DOHH2 (cell line): ENCODE measurements at regions not wholly inside any gene's neighbourhood (a gene's known extent, or its start where the extent isn't known, plus 50 kb on each side); places are given as distances from the start of the nearest gene placed in this dataset.

Source experiments
- H3F3A ChIP-seq: fragments of 200-600 bp; sonication (generic), shearing (Covaris generic); 2 replicates; pipeline ENCODE4 v1.6.0; 2016; ENCODE audit warnings: antibody characterized with exemption, mild to moderate bottlenecking; ENCODE audit not compliant: control insufficient read depth, insufficient read depth
- H3K27ac ChIP-seq: fragments of 200-600 bp; sonication (generic); 2 replicates; pipeline ENCODE4 v1.5.1; 2014; ENCODE audit warnings: low read depth, mild to moderate bottlenecking, low read length, moderate library complexity
- H3K27me3 ChIP-seq: fragments of 200-600 bp; sonication (generic); 2 replicates; pipeline ENCODE4 v1.6.1; 2014; ENCODE audit warnings: mild to moderate bottlenecking, low read length, mixed read lengths; ENCODE audit not compliant: control insufficient read depth
- H3K36me3 ChIP-seq: fragments of 200-600 bp; sonication (generic); 2 replicates; pipeline ENCODE4 v1.6.1; 2014; ENCODE audit warnings: mild to moderate bottlenecking, low read length, moderate library complexity, mixed read lengths; ENCODE audit not compliant: control insufficient read depth
- H3K4me1 ChIP-seq: fragments of 200-600 bp; sonication (generic); 2 replicates; pipeline ENCODE4 v1.6.1; 2014; ENCODE audit warnings: mild to moderate bottlenecking, low read length, mixed read lengths; ENCODE audit not compliant: control insufficient read depth
- H3K4me2 ChIP-seq: fragments of 200-600 bp; sonication (generic); 2 replicates; pipeline ENCODE4 v1.6.0; 2014; ENCODE audit warnings: mild to moderate bottlenecking, low read length, moderate library complexity
- H3K4me3 ChIP-seq: fragments of 200-600 bp; sonication (generic); 2 replicates; pipeline ENCODE4 v1.5.1; 2014; ENCODE audit warnings: mild to moderate bottlenecking, low read length, mixed read lengths
- H3K79me2 ChIP-seq: fragments of 200-600 bp; sonication (generic); 2 replicates; pipeline ENCODE4 v1.6.1; 2014; ENCODE audit warnings: mild to moderate bottlenecking, low read length, mixed read lengths; ENCODE audit not compliant: control insufficient read depth
- H3K9me2 ChIP-seq: fragments of 200-600 bp; sonication (generic); replicated peaks from 2 replicates; pipeline ENCODE4 v1.6.1; 2014; ENCODE audit warnings: mild to moderate bottlenecking, low read length, mixed read lengths; ENCODE audit not compliant: control insufficient read depth
- H3K9me3 ChIP-seq: fragments of 200-600 bp; sonication (generic); 2 replicates; pipeline ENCODE4 v1.6.1; 2014; ENCODE audit warnings: antibody characterized with exemption, low read length, mixed read lengths; ENCODE audit not compliant: control insufficient read depth, insufficient read depth
- H4K20me1 ChIP-seq: fragments of 200-600 bp; sonication (generic); 2 replicates; pipeline ENCODE4 v1.6.0; 2014; ENCODE audit warnings: low read depth, mild to moderate bottlenecking, antibody characterized with exemption, low read length, moderate library complexity; ENCODE audit not compliant: control insufficient read depth, insufficient read depth
- CTCF ChIP-seq: fragments of 200-600 bp; sonication (generic); IDR thresholded peaks from one replicate; pipeline ENCODE4 v1.5.1; 2014; ENCODE audit warnings: antibody characterized with exemption, mild to moderate bottlenecking, low read depth, low read length; ENCODE audit not compliant: poor library complexity, severe bottlenecking
- EZH2phosphoT487 ChIP-seq: fragments of 200-600 bp; sonication (generic); IDR thresholded peaks from 2 replicates; pipeline ENCODE4 v1.6.1; 2017; ENCODE audit warnings: borderline replicate concordance, mild to moderate bottlenecking, antibody characterized with exemption, low read length, moderate library complexity, mixed read lengths

DNA sequence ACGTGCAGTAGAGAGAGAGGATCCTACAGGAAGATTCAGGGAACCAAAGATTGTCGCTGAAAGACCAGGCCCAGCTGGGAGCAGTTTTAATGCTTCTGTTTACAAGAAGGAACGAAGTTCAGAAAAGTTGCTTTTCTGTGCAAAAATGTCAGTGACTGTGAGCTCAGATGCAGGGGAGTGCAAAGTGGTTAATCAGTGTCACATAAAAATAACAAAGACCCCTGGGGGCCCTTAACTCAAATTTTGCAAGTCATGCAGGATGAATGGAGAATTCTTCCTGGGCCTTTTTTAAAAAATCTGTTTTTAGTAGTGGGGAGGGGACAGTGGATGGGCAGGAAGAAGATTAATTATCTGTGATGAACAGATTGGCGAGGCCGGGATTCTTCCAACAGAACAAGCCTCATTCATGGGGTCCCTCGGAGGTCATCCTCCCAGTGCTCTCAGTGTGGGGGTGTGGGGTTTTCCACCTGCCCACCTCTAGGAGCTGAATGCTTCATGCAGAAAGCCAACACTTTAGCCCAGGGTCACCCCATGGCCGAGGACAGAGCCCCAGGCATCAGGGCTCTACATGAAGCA, 167.2 kb downstream of the UQCRFS1 start:
- Histone ChIP-seq H3K79me2 (no peaks in the 10 kb centered on the region), H4K20me1 (no peaks in the 10 kb centered on the region), H3K27me3 (no peaks in the 10 kb centered on the region), H3K36me3 (no peaks in the 10 kb centered on the region), H3K27ac (no peak overlapping the region), H3K9me2 (no peaks in the 10 kb centered on the region), H3F3A (no peaks in the 10 kb centered on the region), H3K4me1 (no peaks in the 10 kb centered on the region), H3K4me3 (no peak overlapping the region), H3K4me2 (no peak overlapping the region), H3K9me3 (peaks cover 6% of the 10 kb centered on the region; the same call in 1 of the 2 replicates)
- no peak for TF ChIP-seq CTCF
- TF ChIP-seq EZH2phosphoT487 = no peak

GRCh38 chr19:29044037-29044436, 168.9 kb downstream of the UQCRFS1 start:
- Histone ChIP-seq H3F3A (no peaks in the 10 kb centered on the region), H3K27me3 (no peaks in the 10 kb centered on the region), H3K4me2 (no peak overlapping the region), H3K9me2 (no peaks in the 10 kb centered on the region), H3K4me3 (no peak overlapping the region), H3K9me3 (peaks cover 6% of the 10 kb centered on the region; the same call in 1 of the 2 replicates), H3K27ac (no peak overlapping the region), H3K79me2 (no peaks in the 10 kb centered on the region), H3K4me1 (no peaks in the 10 kb centered on the region), H4K20me1 (no peaks in the 10 kb centered on the region), H3K36me3 (no peaks in the 10 kb centered on the region)
- TF ChIP-seq EZH2phosphoT487 = no peak
- TF ChIP-seq CTCF = no peak

GRCh38 chr19:29042450-29042849, 170.5 kb downstream of the UQCRFS1 start:
- TF ChIP-seq CTCF (no peak), EZH2phosphoT487 (no peak)
- H3K27me3 ChIP-seq = no peaks in the 10 kb centered on the region

DNA sequence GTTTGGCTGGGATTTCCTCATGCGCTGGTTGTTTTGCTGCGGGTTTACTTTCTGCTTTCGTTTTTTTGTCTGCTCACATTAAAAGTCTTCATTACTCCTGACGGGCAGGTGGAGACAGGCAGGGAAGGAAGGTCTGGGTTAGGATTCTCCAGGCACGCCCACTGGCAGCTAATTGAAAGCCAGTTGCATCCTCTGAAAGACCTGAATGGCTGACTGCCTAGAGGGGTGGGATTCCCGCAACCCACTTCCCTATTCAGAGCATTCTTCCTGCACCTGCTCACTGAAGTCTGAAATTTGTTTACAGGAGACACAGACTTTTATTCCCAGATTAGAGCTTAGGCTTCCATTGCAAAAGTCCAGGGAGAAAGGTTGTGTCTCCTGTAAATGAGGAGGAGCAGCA, 172.0 kb downstream of the UQCRFS1 start:
- TF ChIP-seq EZH2phosphoT487 (no peak), CTCF (no peak)
- Histone ChIP-seq H3K27me3 (no peaks in the 10 kb centered on the region), H3K9me2 (no peaks in the 10 kb centered on the region), H3K4me2 (no peak overlapping the region), H3F3A (no peaks in the 10 kb centered on the region), H3K36me3 (no peaks in the 10 kb centered on the region), H3K79me2 (no peaks in the 10 kb centered on the region), H3K9me3 (peaks cover 6% of the 10 kb centered on the region; the same call in 1 of the 2 replicates), H3K27ac (no peak overlapping the region), H3K4me1 (no peaks in the 10 kb centered on the region), H4K20me1 (no peaks in the 10 kb centered on the region), H3K4me3 (no peak overlapping the region)

More at GRCh38 chr19:29042450-29042849, 170.5 kb downstream of the UQCRFS1 start:
- Histone ChIP-seq H3K79me2 (no peaks in the 10 kb centered on the region), H3K9me2 (no peaks in the 10 kb centered on the region), H3K9me3 (peaks cover 6% of the 10 kb centered on the region; the same call in 1 of the 2 replicates), H3K27ac (no peak overlapping the region), H3F3A (no peaks in the 10 kb centered on the region), H3K4me2 (no peak overlapping the region), H3K4me1 (no peaks in the 10 kb centered on the region), H4K20me1 (no peaks in the 10 kb centered on the region), H3K4me3 (no peak overlapping the region), H3K36me3 (no peaks in the 10 kb centered on the region)
